OCI-LY1 (cell line): ENCODE measurements at regions not wholly inside any gene's neighbourhood (a gene's known extent, or its start where the extent isn't known, plus 50 kb on each side); places are given as distances from the start of the nearest gene placed in this dataset.

Experiments used
- H2AFZ ChIP-seq: fragments of 200-600 bp; sonication (generic), shearing (Covaris generic); 2 replicates; pipeline ENCODE4 v1.6.0; 2014; ENCODE audit warnings: antibody characterized with exemption, mild to moderate bottlenecking, low read length
- H3F3A ChIP-seq: fragments of 200-600 bp; sonication (generic), shearing (Covaris generic); 2 replicates; pipeline ENCODE4 v1.6.0; 2014; ENCODE audit warnings: mild to moderate bottlenecking, antibody characterized with exemption, low read length, moderate library complexity; ENCODE audit not compliant: insufficient read depth
- H3K27ac ChIP-seq: fragments of 200-600 bp; sonication (generic); 2 replicates; pipeline ENCODE4 v1.5.1; 2014; ENCODE audit warnings: low read length, mixed run types, mild to moderate bottlenecking, low read depth; ENCODE audit not compliant: poor library complexity, severe bottlenecking
- H3K27me3 ChIP-seq: fragments of 200-600 bp; sonication (generic); 2 replicates; pipeline ENCODE4 v1.6.0; 2014; ENCODE audit warnings: antibody characterized with exemption, mild to moderate bottlenecking, low read length, moderate library complexity; ENCODE audit not compliant: insufficient read depth
- H3K36me3 ChIP-seq: fragments of 200-600 bp; sonication (generic); 2 replicates; pipeline ENCODE4 v1.6.1; 2014; ENCODE audit warnings: mild to moderate bottlenecking, antibody characterized with exemption, low read length, moderate library complexity, mixed read lengths; ENCODE audit not compliant: insufficient read depth
- H3K4me1 ChIP-seq: fragments of 200-600 bp; sonication (generic); 2 replicates; pipeline ENCODE4 v1.5.1; 2014; ENCODE audit warnings: mild to moderate bottlenecking, low read length, moderate library complexity; ENCODE audit not compliant: insufficient read depth, severe bottlenecking
- H3K4me2 ChIP-seq: fragments of 200-600 bp; sonication (generic), shearing (Covaris generic); 2 replicates; pipeline ENCODE4 v1.6.1; 2014; ENCODE audit warnings: low read length
- H3K4me3 ChIP-seq: fragments of 200-600 bp; sonication (generic); 2 replicates; pipeline ENCODE4 v1.5.1; 2014; ENCODE audit warnings: low read length, low read depth, mild to moderate bottlenecking, mixed read lengths; ENCODE audit not compliant: poor library complexity, severe bottlenecking
- H3K79me2 ChIP-seq: fragments of 200-600 bp; shearing (Covaris generic); 2 replicates; pipeline ENCODE4 v1.6.1; 2016; ENCODE audit warnings: mixed run types, low read length, mixed read lengths; ENCODE audit not compliant: insufficient read depth
- H3K9ac ChIP-seq: fragments of 200-600 bp; sonication (generic), shearing (Covaris generic); 2 replicates; pipeline ENCODE4 v1.6.1; 2014; ENCODE audit warnings: mild to moderate bottlenecking, low read length, mixed read lengths
- H3K9me2 ChIP-seq: fragments of 200-600 bp; sonication (generic), shearing (Covaris generic); 2 replicates; pipeline ENCODE4 v1.6.1; 2014; ENCODE audit warnings: low read depth, mild to moderate bottlenecking, low read length, mixed read lengths
- H3K9me3 ChIP-seq: fragments of 200-600 bp; shearing (Covaris generic); 2 replicates; pipeline ENCODE4 v1.6.1; 2014; ENCODE audit warnings: low read length, mixed read lengths
- H4K20me1 ChIP-seq: fragments of 200-600 bp; sonication (generic), shearing (Covaris generic); 2 replicates; pipeline ENCODE4 v1.6.0; 2016; ENCODE audit warnings: mild to moderate bottlenecking, low read length; ENCODE audit not compliant: insufficient read depth
- CTCF ChIP-seq: fragments of 200-600 bp; sonication (generic), shearing (Covaris generic); IDR thresholded peaks from 2 replicates; pipeline ENCODE4 v1.5.1; 2017; ENCODE audit warnings: mild to moderate bottlenecking, antibody characterized with exemption, low read length, moderate library complexity, mixed read lengths
- EZH2 ChIP-seq: fragments of 200-600 bp; sonication (generic), shearing (Covaris generic); IDR thresholded peaks from 2 replicates; pipeline ENCODE4 v1.8.0; 2017; ENCODE audit warnings: borderline replicate concordance, mixed run types, mild to moderate bottlenecking, antibody characterized with exemption, low read length, moderate library complexity, mixed read lengths

GRCh38 chr3:116848248-116848829, 138.8 kb downstream of the TUSC7 start:
- no peak overlapping the region for H3K4me2 ChIP-seq
- H2AFZ ChIP-seq, result no peak overlapping the region
- no peaks in the 10 kb centered on the region for H3K79me2 ChIP-seq
- no peaks in the 10 kb centered on the region for H3K9me2 ChIP-seq
- H3K27ac ChIP-seq, result no peak overlapping the region
- H3K9ac ChIP-seq, result no peak overlapping the region
- H3K4me3 ChIP-seq, result no peak overlapping the region
- TF ChIP-seq CTCF (no peak), EZH2 (no peak)
- H4K20me1 ChIP-seq, result no peaks in the 10 kb centered on the region
- H3K27me3 ChIP-seq, result no peaks in the 10 kb centered on the region
- no peaks in the 10 kb centered on the region for H3K9me3 ChIP-seq
- no peaks in the 10 kb centered on the region for H3K36me3 ChIP-seq
- H3K4me1 ChIP-seq, result no peaks in the 10 kb centered on the region
- H3F3A ChIP-seq, result no peaks in the 10 kb centered on the region

GRCh38 chr3:116849261-116849688, 139.7 kb downstream of the TUSC7 start:
- no peak overlapping the region for H3K9ac ChIP-seq
- no peaks in the 10 kb centered on the region for H3K4me1 ChIP-seq
- no peaks in the 10 kb centered on the region for H3K9me2 ChIP-seq
- H4K20me1 ChIP-seq, result no peaks in the 10 kb centered on the region
- no peak for TF ChIP-seq EZH2
- H3F3A ChIP-seq, result no peaks in the 10 kb centered on the region
- no peak overlapping the region for H3K27ac ChIP-seq
- H3K4me2 ChIP-seq, result no peak overlapping the region
- no peaks in the 10 kb centered on the region for H3K9me3 ChIP-seq
- no peaks in the 10 kb centered on the region for H3K27me3 ChIP-seq
- H3K36me3 ChIP-seq, result no peaks in the 10 kb centered on the region
- H3K79me2 ChIP-seq, result no peaks in the 10 kb centered on the region
- H3K4me3 ChIP-seq, result no peak overlapping the region
- no peak overlapping the region for H2AFZ ChIP-seq

GRCh38 chr3:116852803-116853202, 143.2 kb downstream of the TUSC7 start:
- Histone ChIP-seq H2AFZ (no peak overlapping the region), H3K27me3 (no peaks in the 10 kb centered on the region), H3K4me2 (no peak overlapping the region), H3K4me3 (no peak overlapping the region), H4K20me1 (no peaks in the 10 kb centered on the region), H3K9me2 (no peaks in the 10 kb centered on the region), H3K4me1 (no peaks in the 10 kb centered on the region), H3K79me2 (no peaks in the 10 kb centered on the region), H3K27ac (no peak overlapping the region), H3K9ac (no peak overlapping the region), H3K36me3 (no peaks in the 10 kb centered on the region), H3K9me3 (no peaks in the 10 kb centered on the region), H3F3A (no peaks in the 10 kb centered on the region)
- TF ChIP-seq EZH2 (no peak), CTCF (no peak)

GRCh38 chr3:116863270-116863770, 153.7 kb downstream of the TUSC7 start:
- Histone ChIP-seq H3K4me2 (no peak overlapping the region), H3F3A (no peaks in the 10 kb centered on the region), H2AFZ (no peak overlapping the region), H3K9me2 (no peaks in the 10 kb centered on the region), H3K36me3 (no peaks in the 10 kb centered on the region), H3K4me1 (no peaks in the 10 kb centered on the region), H3K27ac (no peak overlapping the region), H3K9ac (no peak overlapping the region), H3K79me2 (no peaks in the 10 kb centered on the region), H3K4me3 (no peak overlapping the region), H4K20me1 (no peaks in the 10 kb centered on the region), H3K9me3 (no peaks in the 10 kb centered on the region), H3K27me3 (no peaks in the 10 kb centered on the region)
- TF ChIP-seq EZH2 (no peak), CTCF (no peak)
